A549 (cell line): ENCODE measurements at regions not wholly inside any gene's neighbourhood (a gene's known extent, or its start where the extent isn't known, plus 50 kb on each side); places are given as distances from the start of the nearest gene placed in this dataset.

ENCODE experiments used
- BHLHE40 ChIP-seq: IDR thresholded peaks from 2 replicates; pipeline ENCODE4 v1.6.1; 2012; ENCODE audit warnings: low read depth, low read length, inconsistent platforms
- CBX2 ChIP-seq: fragments of 200-600 bp; sonication (generic); IDR thresholded peaks from 2 replicates; pipeline ENCODE4 v1.6.1; 2016; ENCODE audit warnings: low read depth, mild to moderate bottlenecking, borderline replicate concordance
- CTCF ChIP-seq: fragments of >200 bp; sonication (Bioruptor Twin); formaldehyde crosslinking; IDR thresholded peaks from 3 replicates; pipeline ENCODE4 v1.5.1; 2016
- JUN ChIP-seq, 2 experiments: fragments of >200 bp; sonication (Bioruptor Twin); formaldehyde crosslinking; IDR thresholded peaks; 2 replicates in 1 of 2; 3 replicates in 1 of 2; pipeline ENCODE4 v1.6.1; 2016 to 2017
- KDM1A ChIP-seq: fragments of 200-600 bp; sonication (generic); IDR thresholded peaks from 2 replicates; pipeline ENCODE4 v1.6.1; 2016; ENCODE audit warnings: low read depth, mild to moderate bottlenecking
- KDM5A ChIP-seq: fragments of 200-600 bp; sonication (generic); IDR thresholded peaks from 2 replicates; pipeline ENCODE4 v1.6.1; 2016; ENCODE audit warnings: antibody characterized with exemption, mild to moderate bottlenecking
- MAFK ChIP-seq: fragments of 450-650 bp; IDR thresholded peaks from 2 replicates; pipeline ENCODE4 v1.6.1; 2014; ENCODE audit not compliant: partially characterized antibody
- POLR2A ChIP-seq: IDR thresholded peaks from 2 replicates; pipeline ENCODE4 v1.6.1; 2012; ENCODE audit warnings: mild to moderate bottlenecking, low read length
- REST ChIP-seq: fragments of 200-600 bp; sonication (generic); IDR thresholded peaks from 2 replicates; pipeline ENCODE4 v1.6.1; 2016; ENCODE audit warnings: antibody characterized with exemption, mild to moderate bottlenecking, moderate library complexity
- ZNF302 ChIP-seq: fragments of 250-450 bp; sonication (Bioruptor Pico); IDR thresholded peaks from 2 replicates; pipeline ENCODE4 v1.9.0; 2021; ENCODE audit warnings: inconsistent platforms, mild to moderate bottlenecking, moderate library complexity

- TF ChIP-seq KDM1A: no peak
- TF ChIP-seq CTCF: no peak
- no peak for TF ChIP-seq KDM5A
- no peak for TF ChIP-seq POLR2A
- TF ChIP-seq CBX2: no peak
- no peak for TF ChIP-seq BHLHE40
- TF ChIP-seq REST: no peak
- TF ChIP-seq MAFK: no peak
- no peak for TF ChIP-seq JUN (IDR thresholded peaks at IDR 0.05)
- no peak for TF ChIP-seq ZNF302 (CRISPR knock-in tag)
These were observed 62.0 kb upstream of the SNAP91 start for GRCh38 chr6:83770910-83771309.
